ENCODE measurements at regions not wholly inside any gene's neighbourhood (a gene's known extent, or its start where the extent isn't known, plus 50 kb on each side); places are given as distances from the start of the nearest gene placed in this dataset.

- no peak for FAIRE-seq
These were observed 933.5 kb upstream of the EEF2KMT start for GRCh38 chr16:6031102-6031501.

- no peak for FAIRE-seq
These were observed 930.1 kb upstream of the EEF2KMT start for GRCh38 chr16:6027733-6028132.

GRCh38 chr16:6023449-6023848, 925.9 kb upstream of the EEF2KMT start:
- FAIRE-seq, result no peak

- FAIRE-seq, result no peak
These were observed 923.8 kb upstream of the EEF2KMT start for GRCh38 chr16:6021276-6021943.

GRCh38 chr16:6020162-6020985, 922.8 kb upstream of the EEF2KMT start:
- no peak for FAIRE-seq

- no peak for FAIRE-seq
These were observed 921.9 kb upstream of the EEF2KMT start for GRCh38 chr16:6019490-6019991.

GRCh38 chr16:6018848-6019489, 921.4 kb upstream of the EEF2KMT start:
- FAIRE-seq, result no peak

- no peak for FAIRE-seq
These were observed 919.1 kb upstream of the EEF2KMT start for GRCh38 chr16:6016530-6017184.

GRCh38 chr16:6012716-6013115, 915.1 kb upstream of the EEF2KMT start:
- FAIRE-seq, result no peak

GRCh38 chr16:6009151-6009550, 911.6 kb upstream of the EEF2KMT start:
- no peak for FAIRE-seq

- FAIRE-seq, result no peak
These were observed 911.1 kb upstream of the EEF2KMT start for GRCh38 chr16:6008670-6009069.

- FAIRE-seq, result no peak
These were observed 895.8 kb upstream of the EEF2KMT start for GRCh38 chr16:5993356-5993755.

GRCh38 chr16:5982979-5983378, 885.4 kb upstream of the EEF2KMT start:
- FAIRE-seq, result no peak

GRCh38 chr16:5979905-5980550, 882.4 kb upstream of the EEF2KMT start:
- FAIRE-seq, result no peak

GRCh38 chr16:5977329-5977728, 879.7 kb upstream of the EEF2KMT start:
- no peak for FAIRE-seq

GRCh38 chr16:5972747-5973146, 875.2 kb upstream of the EEF2KMT start:
- no peak for FAIRE-seq

- no peak for FAIRE-seq
These were observed 874.3 kb upstream of the EEF2KMT start for GRCh38 chr16:5971924-5972323.

GRCh38 chr16:5971106-5971505, 873.5 kb upstream of the EEF2KMT start:
- no peak for FAIRE-seq

- no peak for FAIRE-seq
These were observed 868.4 kb upstream of the EEF2KMT start for GRCh38 chr16:5966004-5966403.

GRCh38 chr16:5965321-5965720, 867.7 kb upstream of the EEF2KMT start:
- no peak for FAIRE-seq

- FAIRE-seq, result no peak
These were observed 853.9 kb upstream of the EEF2KMT start for GRCh38 chr16:5951486-5951885.

GRCh38 chr16:5944971-5945370, 847.4 kb upstream of the EEF2KMT start:
- FAIRE-seq, result no peak

GRCh38 chr16:5938607-5939006, 841.0 kb upstream of the EEF2KMT start:
- no peak for FAIRE-seq

Measured in endometrium (tissue), 2 donors.